ENCODE measurements at regions not wholly inside any gene's neighbourhood (a gene's known extent, or its start where the extent isn't known, plus 50 kb on each side); places are given as distances from the start of the nearest gene placed in this dataset.
"Not testable (repeated sequence)": the region's sequence is repeated elsewhere in the genome, so short reads cannot be mapped to it uniquely, and the experiment has no call there.

DNA sequence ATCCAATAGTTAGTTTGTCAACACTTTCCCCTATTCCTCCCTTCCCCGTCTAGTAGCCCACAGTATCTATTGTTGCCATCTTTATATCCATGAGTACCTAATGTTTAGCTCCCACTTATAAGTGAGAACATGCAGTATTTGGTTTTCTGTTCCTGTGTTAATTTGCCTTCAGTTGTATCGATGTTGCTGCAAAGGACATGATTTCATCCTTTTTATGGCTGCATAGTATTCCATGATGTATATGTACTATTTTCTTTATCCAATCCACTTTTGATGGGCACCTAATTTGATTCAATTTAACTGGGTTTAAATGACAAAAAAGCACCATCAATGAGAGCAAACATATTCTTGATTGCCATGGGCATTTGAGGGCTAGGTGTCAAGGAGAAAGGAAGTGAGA, 321.5 kb upstream of the TBX18 start:
- no peaks in the 10 kb centered on the region for H3K36me3 ChIP-seq (ENCODE audit: control insufficient read depth in 1 of 2, insufficient read depth in 2 of 2, low read length in 2 of 2)
- no peak overlapping the region for H3K4me3 ChIP-seq (ENCODE audit: low read depth in 1 of 2, low read length in 2 of 2)
- no peaks in the 10 kb centered on the region for H3K9me3 ChIP-seq (ENCODE audit: control insufficient read depth in 1 of 2, low read length in 2 of 2)
- no peak overlapping the region for H3K27ac ChIP-seq (ENCODE audit: low read depth, low read length)
- no peak overlapping the region for H3K9ac ChIP-seq (ENCODE audit: low read depth in 1 of 2, low read length in 2 of 2)
- no peaks in the 10 kb centered on the region for H3K27me3 ChIP-seq (ENCODE audit: control insufficient read depth in 1 of 2, insufficient read depth in 2 of 2, low read length in 2 of 2)
- no peaks in the 10 kb centered on the region for H3K4me1 ChIP-seq (ENCODE audit: control insufficient read depth in 1 of 2, insufficient read depth in 2 of 2, low read length in 2 of 2)

DNA sequence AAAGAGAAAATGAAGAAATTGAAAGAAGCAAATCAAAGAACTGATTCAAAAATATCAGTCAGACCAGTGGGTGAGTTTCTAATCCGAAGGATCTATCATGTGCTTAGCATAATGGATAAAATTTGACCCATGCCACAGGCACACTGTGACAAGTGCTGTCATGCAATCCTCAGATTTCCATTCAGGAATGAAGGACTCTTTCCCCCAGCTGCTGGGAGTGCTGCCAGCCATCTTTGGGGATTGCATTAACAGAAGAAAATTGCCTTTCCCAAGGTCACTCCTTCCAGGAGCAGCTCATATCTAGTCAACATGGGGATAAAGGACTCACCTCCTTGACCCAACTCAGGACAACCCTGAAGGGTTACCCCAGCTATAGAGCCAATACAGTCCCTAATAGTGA, 316.7 kb upstream of the TBX18 start:
- no peak overlapping the region for H3K4me3 ChIP-seq (ENCODE audit: low read depth in 1 of 2, low read length in 2 of 2)
- no peak overlapping the region for H3K27ac ChIP-seq (ENCODE audit: low read depth, low read length)
- H3K36me3 ChIP-seq (ENCODE audit: control insufficient read depth in 1 of 2, insufficient read depth in 2 of 2, low read length in 2 of 2), result no peaks in the 10 kb centered on the region
- no peaks in the 10 kb centered on the region for H3K9me3 ChIP-seq (ENCODE audit: control insufficient read depth in 1 of 2, low read length in 2 of 2)
- no peak overlapping the region for H3K9ac ChIP-seq (ENCODE audit: low read depth in 1 of 2, low read length in 2 of 2)
- no peaks in the 10 kb centered on the region for H3K4me1 ChIP-seq (ENCODE audit: control insufficient read depth in 1 of 2, insufficient read depth in 2 of 2, low read length in 2 of 2)
- no peaks in the 10 kb centered on the region for H3K27me3 ChIP-seq (ENCODE audit: control insufficient read depth in 1 of 2, insufficient read depth in 2 of 2, low read length in 2 of 2)

DNA sequence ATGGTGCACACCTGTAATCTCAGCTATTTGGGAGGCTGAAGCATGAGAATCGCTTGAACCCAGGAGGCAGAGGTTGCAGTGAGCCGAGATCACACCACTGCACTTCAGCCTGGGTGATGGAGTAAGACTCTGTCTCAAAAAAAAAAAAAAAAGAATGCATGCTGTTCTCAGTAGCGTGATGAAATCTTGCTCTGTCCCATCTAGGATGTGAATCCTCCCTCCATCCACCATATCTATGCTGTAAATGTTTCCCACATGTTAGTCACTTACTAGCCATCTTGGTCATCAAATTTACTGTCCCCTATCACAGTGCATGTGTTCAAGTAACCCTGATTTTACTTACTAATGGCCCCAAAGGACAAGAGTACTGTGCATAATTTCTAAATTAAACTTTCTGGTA, 315.4 kb upstream of the TBX18 start:
- Histone ChIP-seq H3K27ac (ENCODE audit: low read depth, low read length) (no peak overlapping the region), H3K9ac (ENCODE audit: low read depth in 1 of 2, low read length in 2 of 2) (no peak overlapping the region), H3K4me3 (ENCODE audit: low read depth in 1 of 2, low read length in 2 of 2) (no peak overlapping the region), H3K36me3 (ENCODE audit: control insufficient read depth in 1 of 2, insufficient read depth in 2 of 2, low read length in 2 of 2) (no peaks in the 10 kb centered on the region), H3K9me3 (ENCODE audit: control insufficient read depth in 1 of 2, low read length in 2 of 2) (no peaks in the 10 kb centered on the region), H3K4me1 (ENCODE audit: control insufficient read depth in 1 of 2, insufficient read depth in 2 of 2, low read length in 2 of 2) (no peaks in the 10 kb centered on the region), H3K27me3 (ENCODE audit: control insufficient read depth in 1 of 2, insufficient read depth in 2 of 2, low read length in 2 of 2) (no peaks in the 10 kb centered on the region)

DNA sequence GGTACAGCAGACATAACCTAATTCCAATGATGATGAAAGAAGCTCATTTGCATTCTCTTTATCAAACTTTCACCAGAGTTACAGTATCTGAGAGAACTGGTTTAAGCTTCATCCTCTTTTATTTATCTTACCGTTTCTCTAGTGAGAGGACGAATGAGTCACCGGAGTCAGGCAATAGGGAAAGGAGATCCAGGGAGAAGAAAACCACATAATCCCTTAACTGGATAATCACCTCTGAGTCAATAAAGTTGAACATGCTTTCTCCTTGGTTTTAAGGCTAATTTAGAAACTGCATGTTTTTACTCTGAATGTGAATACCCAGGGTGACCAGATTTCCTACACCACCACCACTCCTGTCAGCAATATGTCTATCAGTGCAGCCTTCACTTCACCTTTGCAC, 313.7 kb upstream of the TBX18 start:
- Histone ChIP-seq H3K36me3 (ENCODE audit: control insufficient read depth in 1 of 2, insufficient read depth in 2 of 2, low read length in 2 of 2) (no peaks in the 10 kb centered on the region), H3K4me3 (ENCODE audit: low read depth in 1 of 2, low read length in 2 of 2) (no peak overlapping the region), H3K27me3 (ENCODE audit: control insufficient read depth in 1 of 2, insufficient read depth in 2 of 2, low read length in 2 of 2) (no peaks in the 10 kb centered on the region), H3K9ac (ENCODE audit: low read depth in 1 of 2, low read length in 2 of 2) (no peak overlapping the region), H3K4me1 (ENCODE audit: control insufficient read depth in 1 of 2, insufficient read depth in 2 of 2, low read length in 2 of 2) (no peaks in the 10 kb centered on the region), H3K9me3 (ENCODE audit: control insufficient read depth in 1 of 2, low read length in 2 of 2) (no peaks in the 10 kb centered on the region), H3K27ac (ENCODE audit: low read depth, low read length) (no peak overlapping the region)

DNA sequence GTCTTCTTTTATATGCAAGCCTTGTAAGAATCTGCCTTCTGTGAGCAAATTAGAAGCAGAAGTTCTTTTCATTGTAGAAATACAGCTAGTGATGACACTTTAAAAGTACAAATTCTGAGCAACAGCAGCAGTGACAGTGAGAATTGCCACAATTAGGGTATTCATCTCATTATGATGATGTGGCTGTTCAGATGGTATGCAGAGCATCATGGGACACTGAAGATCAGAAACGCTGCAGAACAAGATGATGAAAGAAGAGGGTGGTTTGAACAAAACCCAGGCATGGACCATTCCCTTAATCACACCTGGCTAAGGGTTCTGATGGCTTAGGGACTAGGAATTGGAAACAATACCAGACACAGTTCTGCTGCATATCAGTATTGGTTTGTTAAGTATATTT, 312.7 kb upstream of the TBX18 start:
- Histone ChIP-seq H3K36me3 (ENCODE audit: control insufficient read depth in 1 of 2, insufficient read depth in 2 of 2, low read length in 2 of 2) (no peaks in the 10 kb centered on the region), H3K9me3 (ENCODE audit: control insufficient read depth in 1 of 2, low read length in 2 of 2) (no peaks in the 10 kb centered on the region), H3K27ac (ENCODE audit: low read depth, low read length) (no peak overlapping the region), H3K4me3 (ENCODE audit: low read depth in 1 of 2, low read length in 2 of 2) (no peak overlapping the region), H3K27me3 (ENCODE audit: control insufficient read depth in 1 of 2, insufficient read depth in 2 of 2, low read length in 2 of 2) (no peaks in the 10 kb centered on the region), H3K9ac (ENCODE audit: low read depth in 1 of 2, low read length in 2 of 2) (no peak overlapping the region), H3K4me1 (ENCODE audit: control insufficient read depth in 1 of 2, insufficient read depth in 2 of 2, low read length in 2 of 2) (no peaks in the 10 kb centered on the region)

DNA sequence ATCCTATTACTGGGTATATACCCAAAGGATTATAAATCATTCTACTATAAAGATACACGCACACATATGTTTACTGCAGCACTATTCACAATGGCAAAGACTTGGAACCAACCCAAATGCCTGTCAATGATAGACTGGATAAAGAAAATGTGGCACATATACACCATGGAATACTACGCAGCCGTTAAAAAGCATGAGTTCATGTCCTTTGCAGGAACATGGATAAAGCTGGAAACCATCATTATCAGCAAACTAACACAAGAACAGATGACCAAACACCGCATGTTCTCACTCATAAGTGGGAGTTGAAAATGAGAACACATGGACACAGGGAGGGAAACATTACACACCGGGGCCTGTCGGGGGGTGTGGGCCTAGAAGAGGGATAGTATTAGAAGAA, 307.4 kb upstream of the TBX18 start:
- H3K4me3 ChIP-seq (ENCODE audit: low read depth in 1 of 2, low read length in 2 of 2); H3K36me3 ChIP-seq (ENCODE audit: control insufficient read depth in 1 of 2, insufficient read depth in 2 of 2, low read length in 2 of 2); H3K9me3 ChIP-seq (ENCODE audit: control insufficient read depth in 1 of 2, low read length in 2 of 2); H3K27me3 ChIP-seq (ENCODE audit: control insufficient read depth in 1 of 2, insufficient read depth in 2 of 2, low read length in 2 of 2); H3K27ac ChIP-seq (ENCODE audit: low read depth, low read length); H3K9ac ChIP-seq (ENCODE audit: low read depth in 1 of 2, low read length in 2 of 2); H3K4me1 ChIP-seq (ENCODE audit: control insufficient read depth in 1 of 2, insufficient read depth in 2 of 2, low read length in 2 of 2): not testable (repeated sequence)

DNA sequence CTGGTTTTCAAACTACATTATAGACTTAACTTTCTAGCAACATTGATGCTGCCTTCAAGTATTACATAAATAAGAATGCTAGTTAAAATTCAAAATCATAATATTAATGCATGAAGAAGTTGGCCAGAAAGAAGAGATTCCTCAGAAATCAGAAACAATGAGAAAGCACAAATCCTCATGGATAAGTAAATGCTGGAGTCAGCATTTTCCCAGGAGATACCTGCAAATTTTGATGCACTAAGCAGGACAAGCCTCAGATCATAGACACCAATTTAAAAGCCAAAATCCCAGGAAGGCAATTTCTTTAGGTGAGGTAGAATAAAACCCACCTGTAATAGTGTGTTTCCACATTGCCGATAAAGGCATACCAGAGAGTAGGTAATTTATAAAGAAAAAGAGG, 305.2 kb upstream of the TBX18 start:
- Histone ChIP-seq H3K9ac (ENCODE audit: low read depth in 1 of 2, low read length in 2 of 2) (no peak overlapping the region), H3K9me3 (ENCODE audit: control insufficient read depth in 1 of 2, low read length in 2 of 2) (peaks cover 0 to 3% of the 10 kb centered on the region in 2 donors)

DNA sequence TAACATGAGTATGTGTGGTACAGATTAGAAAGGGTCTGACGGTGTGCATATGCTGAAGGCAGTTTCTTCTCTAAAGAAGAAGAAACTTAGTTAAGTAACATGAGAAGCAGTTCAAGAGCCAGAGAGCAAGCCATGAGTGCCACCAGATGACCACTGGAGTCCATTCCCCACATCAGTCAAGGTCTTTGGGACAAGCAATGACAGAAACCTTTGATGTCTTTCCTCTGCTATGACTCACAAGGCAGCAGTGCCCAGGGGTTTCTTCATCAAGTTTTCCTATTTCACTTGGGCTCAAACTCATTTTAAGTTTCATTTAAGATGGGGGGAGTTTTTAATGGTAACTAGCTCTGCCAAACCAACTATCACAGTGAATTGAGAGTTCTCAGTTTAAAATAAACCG, 303.8 kb upstream of the TBX18 start:
- H3K27ac ChIP-seq (ENCODE audit: low read depth, low read length), result no peak overlapping the region
- no peaks in the 10 kb centered on the region for H3K36me3 ChIP-seq (ENCODE audit: control insufficient read depth in 1 of 2, insufficient read depth in 2 of 2, low read length in 2 of 2)
- H3K9me3 ChIP-seq (ENCODE audit: control insufficient read depth in 1 of 2, low read length in 2 of 2), result peaks cover 0 to 3% of the 10 kb centered on the region in 2 donors
- no peak overlapping the region for H3K4me3 ChIP-seq (ENCODE audit: low read depth in 1 of 2, low read length in 2 of 2)
- no peaks in the 10 kb centered on the region for H3K27me3 ChIP-seq (ENCODE audit: control insufficient read depth in 1 of 2, insufficient read depth in 2 of 2, low read length in 2 of 2)
- no peak overlapping the region for H3K9ac ChIP-seq (ENCODE audit: low read depth in 1 of 2, low read length in 2 of 2)
- H3K4me1 ChIP-seq (ENCODE audit: control insufficient read depth in 1 of 2, insufficient read depth in 2 of 2, low read length in 2 of 2), result no peaks in the 10 kb centered on the region

More for the DNA sequence above, 305.2 kb upstream of the TBX18 start:
- Histone ChIP-seq H3K27ac (ENCODE audit: low read depth, low read length) (no peak overlapping the region), H3K36me3 (ENCODE audit: control insufficient read depth in 1 of 2, insufficient read depth in 2 of 2, low read length in 2 of 2) (no peaks in the 10 kb centered on the region), H3K4me1 (ENCODE audit: control insufficient read depth in 1 of 2, insufficient read depth in 2 of 2, low read length in 2 of 2) (no peaks in the 10 kb centered on the region), H3K27me3 (ENCODE audit: control insufficient read depth in 1 of 2, insufficient read depth in 2 of 2, low read length in 2 of 2) (no peaks in the 10 kb centered on the region), H3K4me3 (ENCODE audit: low read depth in 1 of 2, low read length in 2 of 2) (no peak overlapping the region)

DNA sequence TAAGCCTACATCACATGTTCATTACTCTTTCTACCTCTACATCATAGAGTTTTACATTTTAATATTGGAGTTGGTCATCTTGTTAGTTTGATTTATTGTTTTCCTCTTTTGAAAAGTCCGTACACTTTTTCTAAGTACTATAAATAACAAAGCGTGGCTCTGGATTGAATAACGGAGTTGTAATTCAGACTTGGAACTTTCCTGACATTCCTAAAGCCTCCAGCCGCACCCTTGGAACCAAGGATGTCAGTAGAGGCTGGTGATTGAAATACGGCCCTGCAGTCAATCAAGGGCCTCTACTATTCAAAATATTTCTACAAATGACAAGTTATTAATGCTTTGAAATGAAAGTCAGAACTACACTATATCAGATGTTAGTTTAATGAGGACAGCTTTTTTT, 301.9 kb upstream of the TBX18 start:
- Histone ChIP-seq H3K36me3 (ENCODE audit: control insufficient read depth in 1 of 2, insufficient read depth in 2 of 2, low read length in 2 of 2) (no peaks in the 10 kb centered on the region), H3K9ac (ENCODE audit: low read depth in 1 of 2, low read length in 2 of 2) (no peak overlapping the region), H3K27me3 (ENCODE audit: control insufficient read depth in 1 of 2, insufficient read depth in 2 of 2, low read length in 2 of 2) (no peaks in the 10 kb centered on the region)

DNA sequence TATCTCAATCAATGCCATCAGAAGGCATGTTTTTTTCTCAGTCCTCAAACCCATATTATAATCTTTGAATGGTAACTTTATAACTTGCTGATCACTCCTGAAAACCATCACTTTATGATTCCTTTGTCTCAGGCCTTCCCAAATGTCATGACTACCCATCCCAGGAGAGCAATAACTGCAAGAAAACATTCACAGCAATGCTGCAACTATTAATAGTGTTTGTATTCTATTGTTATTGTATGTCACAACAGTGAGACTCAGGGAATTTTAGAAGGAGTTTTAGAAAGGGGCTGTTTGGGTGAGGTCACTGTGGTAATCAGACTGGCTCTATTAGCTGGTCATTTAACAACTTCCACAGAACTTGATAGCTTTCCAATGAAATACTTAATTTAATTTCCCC, 301.4 kb upstream of the TBX18 start:
- Histone ChIP-seq H3K36me3 (ENCODE audit: control insufficient read depth in 1 of 2, insufficient read depth in 2 of 2, low read length in 2 of 2) (no peaks in the 10 kb centered on the region), H3K9me3 (ENCODE audit: control insufficient read depth in 1 of 2, low read length in 2 of 2) (peaks cover 0 to 3% of the 10 kb centered on the region in 2 donors), H3K27me3 (ENCODE audit: control insufficient read depth in 1 of 2, insufficient read depth in 2 of 2, low read length in 2 of 2) (no peaks in the 10 kb centered on the region), H3K4me1 (ENCODE audit: control insufficient read depth in 1 of 2, insufficient read depth in 2 of 2, low read length in 2 of 2) (no peaks in the 10 kb centered on the region), H3K4me3 (ENCODE audit: low read depth in 1 of 2, low read length in 2 of 2) (no peak overlapping the region), H3K27ac (ENCODE audit: low read depth, low read length) (no peak overlapping the region), H3K9ac (ENCODE audit: low read depth in 1 of 2, low read length in 2 of 2) (no peak overlapping the region)

More for the DNA sequence above, 301.9 kb upstream of the TBX18 start:
- Histone ChIP-seq H3K9me3 (ENCODE audit: control insufficient read depth in 1 of 2, low read length in 2 of 2) (peaks cover 0 to 3% of the 10 kb centered on the region in 2 donors), H3K27ac (ENCODE audit: low read depth, low read length) (no peak overlapping the region), H3K4me3 (ENCODE audit: low read depth in 1 of 2, low read length in 2 of 2) (no peak overlapping the region), H3K4me1 (ENCODE audit: control insufficient read depth in 1 of 2, insufficient read depth in 2 of 2, low read length in 2 of 2) (no peaks in the 10 kb centered on the region)

DNA sequence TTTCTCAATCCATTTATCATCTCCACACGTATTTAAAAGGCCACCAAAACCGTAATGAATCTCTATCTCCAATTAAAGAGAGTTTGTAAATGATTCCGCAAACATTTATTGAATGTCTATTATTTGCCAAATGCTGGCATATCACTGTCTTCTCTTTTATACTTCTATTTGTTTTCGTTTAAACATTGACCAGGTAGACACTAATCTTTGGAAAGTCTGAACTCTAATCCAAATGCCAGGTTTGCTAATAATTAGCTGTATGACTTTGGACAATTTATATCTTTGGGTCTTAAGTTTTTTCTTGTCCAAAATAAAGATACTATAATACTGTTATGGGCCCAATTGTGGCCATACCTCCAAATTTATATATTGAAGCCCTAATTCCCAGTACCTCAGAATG, 299.2 kb upstream of the TBX18 start:
- no peaks in the 10 kb centered on the region for H3K27me3 ChIP-seq (ENCODE audit: control insufficient read depth in 1 of 2, insufficient read depth in 2 of 2, low read length in 2 of 2)
- H3K9me3 ChIP-seq (ENCODE audit: control insufficient read depth in 1 of 2, low read length in 2 of 2), result no peaks in the 10 kb centered on the region
- no peak overlapping the region for H3K4me3 ChIP-seq (ENCODE audit: low read depth in 1 of 2, low read length in 2 of 2)
- no peak overlapping the region for H3K9ac ChIP-seq (ENCODE audit: low read depth in 1 of 2, low read length in 2 of 2)
- no peaks in the 10 kb centered on the region for H3K4me1 ChIP-seq (ENCODE audit: control insufficient read depth in 1 of 2, insufficient read depth in 2 of 2, low read length in 2 of 2)
- H3K27ac ChIP-seq (ENCODE audit: low read depth, low read length), result no peak overlapping the region
- no peaks in the 10 kb centered on the region for H3K36me3 ChIP-seq (ENCODE audit: control insufficient read depth in 1 of 2, insufficient read depth in 2 of 2, low read length in 2 of 2)

Data from duodenal mucosa (tissue), 2 donors.